HG02852 (cell line): ENCODE measurements at regions not wholly inside any gene's neighbourhood (a gene's known extent, or its start where the extent isn't known, plus 50 kb on each side); places are given as distances from the start of the nearest gene placed in this dataset.

Source experiments
- ATAC-seq: cut with Tn5 transposase; IDR thresholded peaks from one replicate; pipeline ENCODE4 v1.9.1; 2021; ENCODE audit warnings: mild to moderate bottlenecking, moderate library complexity; ENCODE audit not compliant: unreplicated experiment

GRCh38 chr5:29387384-29387783 is 1806.1 kb upstream of the CDH6 start:
- no peak for ATAC-seq

GRCh38 chr5:29382780-29383179 is 1810.7 kb upstream of the CDH6 start:
- no peak for ATAC-seq

- ATAC-seq: no peak
Measured at GRCh38 chr5:29380029-29380428, 1813.5 kb upstream of the CDH6 start.

- no peak for ATAC-seq
Measured at GRCh38 chr5:29379619-29380018, 1813.9 kb upstream of the CDH6 start.

GRCh38 chr5:29378104-29378503 is 1815.4 kb upstream of the CDH6 start:
- no peak for ATAC-seq

- ATAC-seq: no peak
Measured at GRCh38 chr5:29370248-29370647, 1823.2 kb upstream of the CDH6 start.

GRCh38 chr5:29367176-29367833 is 1826.2 kb upstream of the CDH6 start:
- no peak for ATAC-seq

GRCh38 chr5:29351170-29351569 is 1842.3 kb upstream of the CDH6 start:
- no peak for ATAC-seq

GRCh38 chr5:29337030-29337429 is 1856.5 kb upstream of the CDH6 start:
- ATAC-seq: no peak

- no peak for ATAC-seq
Measured at GRCh38 chr5:29321591-29321990, 1871.9 kb upstream of the CDH6 start.

- ATAC-seq: no peak
Measured at GRCh38 chr5:29309359-29309758, 1884.1 kb upstream of the CDH6 start.

GRCh38 chr5:29307478-29307877 is 1886.0 kb upstream of the CDH6 start:
- no peak for ATAC-seq

- ATAC-seq: no peak
Measured at GRCh38 chr5:29304545-29304944, 1888.9 kb upstream of the CDH6 start.

- ATAC-seq: no peak
Measured at GRCh38 chr5:29296548-29296947, 1896.9 kb upstream of the CDH6 start.

- no peak for ATAC-seq
Measured at GRCh38 chr5:29277642-29278041, 1915.8 kb upstream of the CDH6 start.

- no peak for ATAC-seq
Measured at GRCh38 chr5:29276371-29276770, 1917.1 kb upstream of the CDH6 start.

GRCh38 chr5:29263915-29264351 is 1929.6 kb upstream of the CDH6 start:
- no peak for ATAC-seq

- ATAC-seq: no peak
Measured at GRCh38 chr5:29262339-29263123, 1931.0 kb upstream of the CDH6 start.

GRCh38 chr5:29261213-29261612 is 1932.3 kb upstream of the CDH6 start:
- no peak for ATAC-seq

GRCh38 chr5:29252390-29252789 is 1941.1 kb upstream of the CDH6 start:
- no peak for ATAC-seq

- no peak for ATAC-seq
Measured at GRCh38 chr5:29247346-29248028, 1946.0 kb upstream of the CDH6 start.

GRCh38 chr5:29240379-29240778 is 1953.1 kb upstream of the CDH6 start:
- no peak for ATAC-seq
